Astrocyte (in vitro differentiated cells and primary cell): ENCODE measurements at regions not wholly inside any gene's neighbourhood (a gene's known extent, or its start where the extent isn't known, plus 50 kb on each side); places are given as distances from the start of the nearest gene placed in this dataset.

Experiments used
- CTCF ChIP-seq: IDR thresholded peaks from 2 replicates; pipeline ENCODE4 v1.5.1; 2011; ENCODE audit warnings: low read depth, mild to moderate bottlenecking, inconsistent platforms, low read length, moderate library complexity; ENCODE audit not compliant: insufficient read depth
- EZH2 ChIP-seq: IDR thresholded peaks from 2 replicates; pipeline ENCODE4 v1.6.1; 2012; ENCODE audit warnings: mild to moderate bottlenecking, low read length, inconsistent platforms; ENCODE audit not compliant: insufficient read depth

- no peak for TF ChIP-seq CTCF
- TF ChIP-seq EZH2 = no peak
These were observed 1323.0 kb downstream of the BRD1 start for GRCh38 chr22:48504519-48505140.
